GM19438 (cell line): ENCODE measurements at regions not wholly inside any gene's neighbourhood (a gene's known extent, or its start where the extent isn't known, plus 50 kb on each side); places are given as distances from the start of the nearest gene placed in this dataset.

Source experiments
- ATAC-seq: cut with Tn5 transposase; IDR thresholded peaks from one replicate; pipeline ENCODE4 v1.9.1; 2021; ENCODE audit warnings: low read depth; ENCODE audit not compliant: unreplicated experiment

- no peak for ATAC-seq
Observed at GRCh38 chr4:184879271-184879670, 53.5 kb upstream of the ACSL1 start.

GRCh38 chr4:184882276-184882675 is 56.5 kb upstream of the ACSL1 start:
- no peak for ATAC-seq

- no peak for ATAC-seq
Observed at GRCh38 chr4:184883024-184883423, 57.3 kb upstream of the ACSL1 start.

- no peak for ATAC-seq
Observed at GRCh38 chr4:184884883-184885282, 59.1 kb upstream of the ACSL1 start.

- ATAC-seq = no peak
Observed at GRCh38 chr4:184885602-184886001, 59.8 kb upstream of the ACSL1 start.

- ATAC-seq = no peak
Observed at GRCh38 chr4:184887333-184887732, 61.6 kb upstream of the ACSL1 start.

- ATAC-seq = no peak
Observed at GRCh38 chr4:184887947-184888346, 62.2 kb upstream of the ACSL1 start.

- ATAC-seq = no peak
Observed at GRCh38 chr4:184889666-184890335, 64.0 kb upstream of the ACSL1 start.

- ATAC-seq = no peak
Observed at GRCh38 chr4:184890499-184890898, 64.7 kb upstream of the ACSL1 start.

- ATAC-seq = no peak
Observed at GRCh38 chr4:184891816-184892397, 66.1 kb upstream of the ACSL1 start.

GRCh38 chr4:184892999-184893398 is 67.2 kb upstream of the ACSL1 start:
- no peak for ATAC-seq

- ATAC-seq = no peak
Observed at GRCh38 chr4:184893801-184894571, 68.2 kb upstream of the ACSL1 start.

GRCh38 chr4:184895012-184895695 is 69.4 kb upstream of the ACSL1 start:
- no peak for ATAC-seq

- ATAC-seq = peak; percentile 67
Observed at GRCh38 chr4:184896868-184897715, 71.3 kb upstream of the ACSL1 start.

- ATAC-seq = no peak
Observed at GRCh38 chr4:184897895-184898294, 72.1 kb upstream of the ACSL1 start.

- no peak for ATAC-seq
Observed at GRCh38 chr4:184898793-184899192, 73.0 kb upstream of the ACSL1 start.

- no peak for ATAC-seq
Observed at GRCh38 chr4:184899261-184900134, 73.7 kb upstream of the ACSL1 start.

- no peak for ATAC-seq
Observed at GRCh38 chr4:184900184-184900583, 74.4 kb upstream of the ACSL1 start.

- no peak for ATAC-seq
Observed at GRCh38 chr4:184902550-184902949, 76.8 kb upstream of the ACSL1 start.
